CD4-positive, alpha-beta T cell (primary cell): ENCODE measurements at regions not wholly inside any gene's neighbourhood (a gene's known extent, or its start where the extent isn't known, plus 50 kb on each side); places are given as distances from the start of the nearest gene placed in this dataset.

Experiments
- ATAC-seq: fragments of 200-7000 bp; cut with Tn5 transposase; one replicate; pipeline ENCODE4 v1.10.0; 2022; ENCODE audit warnings: mild to moderate bottlenecking; ENCODE audit not compliant: poor library complexity
- CTCF ChIA-PET: fragments of 350-600 bp; sonication (Branson Sonifier 250); formaldehyde crosslinking; loops from one replicate; lab custom pipeline; 2021; ENCODE audit warnings: antibody characterized with exemption, inconsistent platforms; lab: Charles Lee
- POLR2A ChIA-PET: fragments of 350-600 bp; sonication (Branson Sonifier 250); formaldehyde crosslinking; loops from one replicate; lab custom pipeline; 2021; ENCODE audit warnings: antibody characterized with exemption, inconsistent platforms; lab: Charles Lee
- DNase-seq, 14 experiments: peaks; one replicate each; pipeline ENCODE4 v3.0.0-alpha.2; 2013 to 2020; ENCODE audit warnings: mixed read lengths in 2 of 14
- H3K27ac ChIP-seq, 2 donors: one replicate each; pipeline versions ENCODE4 v1.5.1 to v1.7.0; 2013; ENCODE audit warnings: low read length in 2 of 2, low read depth in 1 of 2, mild to moderate bottlenecking in 1 of 2
- H3K27me3 ChIP-seq, 2 experiments: 1 replicate in 1 of 2; 2 replicates in 1 of 2; pipeline versions ENCODE4 v1.6.1 to v1.7.0; 2013; ENCODE audit warnings: low read length in 2 of 2, control low read depth in 1 of 2, mild to moderate bottlenecking in 1 of 2, moderate library complexity in 1 of 2; ENCODE audit not compliant: insufficient read depth in 2 of 2, control insufficient read depth in 1 of 2
- H3K36me3 ChIP-seq: one replicate; pipeline ENCODE4 v1.6.1; 2013; ENCODE audit warnings: low read length, control low read depth; ENCODE audit not compliant: insufficient read depth
- H3K4me1 ChIP-seq: one replicate; pipeline ENCODE4 v1.6.1; 2013; ENCODE audit warnings: low read length, control low read depth; ENCODE audit not compliant: insufficient read depth
- H3K4me3 ChIP-seq: one replicate; pipeline ENCODE4 v1.5.1; 2013; ENCODE audit warnings: mild to moderate bottlenecking, low read length, moderate library complexity
- H3K9me3 ChIP-seq, 2 experiments: 1 replicate in 1 of 2; 2 replicates in 1 of 2; pipeline versions ENCODE4 v1.6.1 to v1.7.0; 2013; ENCODE audit warnings: low read length in 2 of 2, mild to moderate bottlenecking in 2 of 2, control low read depth in 1 of 2, moderate library complexity in 1 of 2; ENCODE audit not compliant: control insufficient read depth in 1 of 2, insufficient read depth in 1 of 2
- H3K27ac Mint-ChIP-seq: one replicate; pipeline ENCODE4 v1.8.0; 2020; ENCODE audit warnings: mixed read lengths
- H3K27me3 Mint-ChIP-seq: one replicate; pipeline ENCODE4 v1.8.0; 2021; ENCODE audit warnings: mixed read lengths
- H3K36me3 Mint-ChIP-seq: one replicate; pipeline ENCODE4 v1.8.0; 2021; ENCODE audit warnings: low read depth, mixed read lengths
- H3K4me1 Mint-ChIP-seq: one replicate; pipeline ENCODE4 v1.8.0; 2021; ENCODE audit warnings: low read depth, mixed read lengths
- H3K4me3 Mint-ChIP-seq: one replicate; pipeline ENCODE4 v1.8.0; 2020; ENCODE audit warnings: mild to moderate bottlenecking, mixed read lengths
- H3K9me3 Mint-ChIP-seq: one replicate; pipeline ENCODE4 v1.8.0; 2020; ENCODE audit warnings: mixed read lengths
- intact Hi-C, 2 experiments: fragments of 100-400 bp; cut with DNase I in 1 of 2; cut with micrococcal nuclease in 1 of 2; formaldehyde crosslinking; loops; one replicate each; pipeline versions ENCODE4 v1.15.1 to v1.9.0; 2023 to 2025; cut with DNase I, micrococcal nuclease
- TF ChIP-seq, protein P1 (sequence below): fragments of 200-600 bp; IDR thresholded peaks from one replicate; pipeline ENCODE4 v1.8.0; 2022; ENCODE audit warnings: antibody characterized with exemption, mild to moderate bottlenecking

DNA sequence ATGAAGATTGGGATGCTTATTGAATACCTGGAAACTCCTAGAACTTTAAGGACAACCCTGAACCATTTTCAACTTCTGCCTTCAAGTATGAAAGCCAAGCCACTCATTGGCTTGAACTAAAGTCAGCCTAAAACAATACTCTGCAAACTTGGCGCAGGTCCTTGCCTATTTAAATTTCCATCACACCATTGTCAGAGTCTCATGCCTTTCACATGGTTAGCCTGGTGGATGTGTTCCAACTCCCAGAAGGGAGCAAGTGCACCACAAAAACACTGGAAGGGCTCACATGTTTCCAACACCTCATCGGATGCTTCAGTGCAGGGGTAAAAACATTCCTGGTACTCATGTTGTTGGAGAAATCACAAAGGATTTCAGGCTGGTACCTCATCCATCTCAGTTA is 511.6 kb upstream of the MDFIC2 start:
- ChIA-PET POLR2A (no interaction called here), CTCF (interaction anchor here (1.0 kb wide), 1 partner anchor 16 kb away, joined by 5 read pairs; no protein-coding TSS in a partner anchor)
- no peaks in the 10 kb centered on the region for H3K27me3 ChIP-seq
- no peak overlapping the region for H3K27ac ChIP-seq
- no peak overlapping the region for H3K4me3 ChIP-seq
- no peak for ATAC-seq
- intact Hi-C loops = no loop called here
- DNase-seq = no peak
- H3K9me3 ChIP-seq = no peaks in the 10 kb centered on the region
- Mint-ChIP-seq H3K27ac (no peak overlapping the region), H3K27me3 (no peaks in the 10 kb centered on the region), H3K4me1 (no peaks in the 10 kb centered on the region), H3K36me3 (no peaks in the 10 kb centered on the region), H3K9me3 (no peaks in the 10 kb centered on the region), H3K4me3 (no peak overlapping the region)
- TF ChIP-seq, protein P1, sequence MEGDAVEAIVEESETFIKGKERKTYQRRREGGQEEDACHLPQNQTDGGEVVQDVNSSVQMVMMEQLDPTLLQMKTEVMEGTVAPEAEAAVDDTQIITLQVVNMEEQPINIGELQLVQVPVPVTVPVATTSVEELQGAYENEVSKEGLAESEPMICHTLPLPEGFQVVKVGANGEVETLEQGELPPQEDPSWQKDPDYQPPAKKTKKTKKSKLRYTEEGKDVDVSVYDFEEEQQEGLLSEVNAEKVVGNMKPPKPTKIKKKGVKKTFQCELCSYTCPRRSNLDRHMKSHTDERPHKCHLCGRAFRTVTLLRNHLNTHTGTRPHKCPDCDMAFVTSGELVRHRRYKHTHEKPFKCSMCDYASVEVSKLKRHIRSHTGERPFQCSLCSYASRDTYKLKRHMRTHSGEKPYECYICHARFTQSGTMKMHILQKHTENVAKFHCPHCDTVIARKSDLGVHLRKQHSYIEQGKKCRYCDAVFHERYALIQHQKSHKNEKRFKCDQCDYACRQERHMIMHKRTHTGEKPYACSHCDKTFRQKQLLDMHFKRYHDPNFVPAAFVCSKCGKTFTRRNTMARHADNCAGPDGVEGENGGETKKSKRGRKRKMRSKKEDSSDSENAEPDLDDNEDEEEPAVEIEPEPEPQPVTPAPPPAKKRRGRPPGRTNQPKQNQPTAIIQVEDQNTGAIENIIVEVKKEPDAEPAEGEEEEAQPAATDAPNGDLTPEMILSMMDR = no peak
- no peaks in the 10 kb centered on the region for H3K4me1 ChIP-seq
- H3K36me3 ChIP-seq = no peaks in the 10 kb centered on the region

DNA sequence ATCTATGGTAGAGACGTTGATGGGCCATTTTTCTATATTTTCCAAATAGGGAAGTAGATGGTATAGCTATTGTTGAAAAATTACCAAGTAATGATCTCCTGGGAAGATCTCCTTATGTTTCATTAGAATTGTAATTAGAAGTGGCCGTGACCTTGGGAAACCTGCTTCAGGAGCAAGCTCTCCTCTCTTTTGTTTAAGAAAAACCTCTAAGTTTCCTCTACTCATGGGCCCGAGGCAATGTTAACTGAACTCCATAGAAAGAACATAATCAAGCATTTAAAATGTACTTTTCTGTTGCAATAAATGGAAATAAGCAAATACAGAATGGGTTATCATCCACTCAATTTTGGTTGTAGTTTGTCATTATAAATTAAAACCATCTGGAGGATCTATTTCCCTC is 511.2 kb upstream of the MDFIC2 start:
- Histone ChIP-seq H3K27me3 (no peaks in the 10 kb centered on the region), H3K27ac (no peak overlapping the region), H3K36me3 (no peaks in the 10 kb centered on the region), H3K9me3 (no peaks in the 10 kb centered on the region), H3K4me1 (no peaks in the 10 kb centered on the region), H3K4me3 (no peak overlapping the region)
- Mint-ChIP-seq H3K9me3 (no peaks in the 10 kb centered on the region), H3K4me1 (no peaks in the 10 kb centered on the region), H3K36me3 (no peaks in the 10 kb centered on the region), H3K27me3 (no peaks in the 10 kb centered on the region), H3K27ac (no peak overlapping the region), H3K4me3 (no peak overlapping the region)
- no peak for ATAC-seq
- no peak for DNase-seq
- intact Hi-C loops = no loop called here
- TF ChIP-seq, protein P1 = no peak
- ChIA-PET POLR2A (no interaction called here), CTCF (no interaction called here)

DNA sequence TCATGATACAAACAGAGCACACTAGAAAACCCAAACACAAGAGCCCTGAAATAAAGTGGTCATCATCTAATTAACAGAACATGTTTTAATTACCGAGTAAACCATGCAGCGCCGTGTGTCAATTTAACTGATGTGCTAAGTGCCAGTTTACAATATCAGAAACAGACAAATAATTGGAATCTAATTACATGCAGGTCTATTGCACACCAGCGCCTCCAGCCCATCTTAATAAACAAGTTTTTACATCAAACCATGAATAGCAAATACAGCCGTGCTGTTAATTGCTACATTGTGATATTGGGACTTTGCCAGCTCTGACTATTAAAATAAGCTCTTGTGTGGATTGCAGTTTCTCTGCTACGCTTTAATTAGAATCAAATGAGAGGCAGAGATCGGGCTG is 510.2 kb upstream of the MDFIC2 start:
- H3K9me3 Mint-ChIP-seq = no peaks in the 10 kb centered on the region
- ATAC-seq = no peak

More for the DNA sequence above, 510.2 kb upstream of the MDFIC2 start:
- Mint-ChIP-seq H3K4me1 (no peaks in the 10 kb centered on the region), H3K4me3 (no peak overlapping the region), H3K27ac (no peak overlapping the region), H3K27me3 (no peaks in the 10 kb centered on the region), H3K36me3 (no peaks in the 10 kb centered on the region)
- POLR2A ChIA-PET = no interaction called here
- intact Hi-C loops = no loop called here
- Histone ChIP-seq H3K27ac (no peak overlapping the region), H3K4me1 (no peaks in the 10 kb centered on the region), H3K36me3 (no peaks in the 10 kb centered on the region), H3K9me3 (peaks cover 0 to 4% of the 10 kb centered on the region in 2 experiments), H3K27me3 (no peaks in the 10 kb centered on the region), H3K4me3 (no peak overlapping the region)
- DNase-seq = no peak
- CTCF ChIA-PET = interaction anchor here (1.2 kb wide), 1 partner anchor 11 kb away, joined by 3 read pairs; no protein-coding TSS in a partner anchor
- TF ChIP-seq, protein P1 = no peak
